D341Med (cell line): ENCODE measurements at regions not wholly inside any gene's neighbourhood (a gene's known extent, or its start where the extent isn't known, plus 50 kb on each side); places are given as distances from the start of the nearest gene placed in this dataset.
"Not testable (repeated sequence)": the region's sequence is repeated elsewhere in the genome, so short reads cannot be mapped to it uniquely, and the experiment has no call there.

Source experiments
- DNase-seq: peaks from one replicate; pipeline ENCODE4 v3.0.0; 2012; ENCODE audit warnings: low spot score

- no peak for DNase-seq
Measured at GRCh38 chr19:20388706-20389225, 176.8 kb downstream of the ZNF737 start.

- DNase-seq: no peak
Measured at GRCh38 chr19:20385061-20385460, 180.5 kb downstream of the ZNF737 start.

- DNase-seq: no peak
Measured at GRCh38 chr19:20371911-20372310, 193.7 kb downstream of the ZNF737 start.

DNA sequence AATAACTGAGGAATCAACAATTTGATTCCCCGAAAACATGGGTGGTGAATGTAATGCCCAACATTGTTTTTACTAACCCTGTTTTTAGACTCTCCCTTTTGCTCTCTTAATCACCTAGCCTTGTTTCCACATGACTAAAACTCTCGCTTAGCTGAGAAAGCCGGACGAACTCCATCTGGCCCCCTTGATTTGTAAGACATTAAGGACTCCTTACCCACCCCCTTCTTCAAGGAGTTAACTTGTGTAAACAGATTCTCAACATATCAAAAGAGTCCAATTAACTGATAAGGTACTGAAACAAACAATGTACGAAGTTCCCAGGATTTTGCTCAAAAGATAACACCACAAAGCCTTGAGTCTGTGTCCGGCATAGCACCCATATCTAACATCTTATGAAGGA, 194.3 kb downstream of the ZNF737 start:
- DNase-seq: not testable (repeated sequence)

DNA sequence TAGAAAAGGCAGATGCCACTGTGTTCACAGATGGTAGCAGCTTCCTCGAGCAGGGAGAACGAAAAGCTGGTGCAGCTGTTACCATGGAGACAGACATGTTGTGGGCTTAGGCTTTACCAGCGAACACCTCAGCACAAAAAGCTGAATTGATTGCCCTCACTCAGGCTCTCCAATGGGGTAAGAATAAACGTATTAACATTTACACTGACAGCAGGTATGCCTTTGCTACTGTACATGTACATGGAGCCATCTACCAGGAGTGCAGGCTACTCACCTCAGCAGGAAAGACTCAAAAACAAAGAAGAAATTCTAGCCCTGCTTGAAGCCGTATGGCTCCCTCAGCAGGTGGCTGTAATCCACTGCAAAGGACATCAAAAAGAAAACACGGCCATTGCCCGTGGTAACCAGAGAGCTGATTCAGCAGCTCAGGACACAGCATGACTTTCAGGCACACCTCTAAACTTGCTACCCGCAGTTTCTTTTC, 197.7 kb downstream of the ZNF737 start:
- DNase-seq: peak; percentile 71

GRCh38 chr19:20365146-20365545, 198.1 kb downstream of the ZNF486 start:
- no peak for DNase-seq

- peak; percentile 50 for DNase-seq
Measured at GRCh38 chr19:20359933-20360720, 193.1 kb downstream of the ZNF486 start.

- not testable (repeated sequence) for DNase-seq
Measured at GRCh38 chr19:20358841-20359465, 191.9 kb downstream of the ZNF486 start.

- no peak for DNase-seq
Measured at GRCh38 chr19:20357921-20358320, 190.9 kb downstream of the ZNF486 start.

- DNase-seq: no peak
Measured at GRCh38 chr19:20351244-20351643, 184.2 kb downstream of the ZNF486 start.

- no peak for DNase-seq
Measured at GRCh38 chr19:20349206-20349605, 182.2 kb downstream of the ZNF486 start.

- DNase-seq: no peak
Measured at GRCh38 chr19:20339444-20339843, 172.4 kb downstream of the ZNF486 start.

DNA sequence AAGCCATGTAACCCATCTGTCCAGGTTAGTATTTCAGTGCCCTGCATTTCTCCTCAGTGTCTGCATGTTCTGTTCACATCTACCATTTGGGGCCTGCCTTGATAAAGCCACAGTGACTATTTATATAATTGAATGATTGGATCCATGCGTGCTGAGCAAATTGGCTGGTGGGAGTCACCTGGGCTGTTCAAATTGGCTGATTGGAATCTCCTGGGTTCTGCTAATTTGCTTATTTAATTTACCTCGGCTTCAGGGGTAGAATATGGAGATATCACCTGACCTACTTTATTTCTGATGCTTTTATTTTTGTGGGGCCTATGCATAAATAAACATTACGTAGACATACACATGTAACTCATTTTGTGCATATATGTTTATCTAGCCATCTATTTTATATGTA, 167.7 kb downstream of the ZNF486 start:
- DNase-seq: no peak

- DNase-seq: no peak
Measured at GRCh38 chr19:20333508-20333907, 166.5 kb downstream of the ZNF486 start.

DNA sequence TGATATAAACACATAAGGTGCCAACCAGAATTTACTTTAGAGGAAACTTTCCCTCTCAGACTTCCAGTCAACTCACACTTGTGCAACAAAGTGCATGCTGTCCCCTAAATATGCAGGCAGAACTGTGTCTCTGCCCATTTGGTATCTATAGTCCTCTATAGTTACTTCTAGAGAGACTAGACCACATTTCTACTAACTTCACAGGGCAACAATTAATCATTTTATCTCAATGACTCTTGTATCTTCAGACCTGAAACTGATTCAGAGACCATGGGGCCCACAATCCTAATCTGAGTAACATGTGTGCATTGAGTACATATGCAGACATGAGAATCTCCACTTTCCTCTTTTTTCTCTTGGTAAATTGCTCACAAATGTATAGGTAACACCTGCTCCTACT, 158.1 kb downstream of the ZNF486 start:
- DNase-seq: no peak

- no peak for DNase-seq
Measured at GRCh38 chr19:20321139-20321763, 154.2 kb downstream of the ZNF486 start.

DNA sequence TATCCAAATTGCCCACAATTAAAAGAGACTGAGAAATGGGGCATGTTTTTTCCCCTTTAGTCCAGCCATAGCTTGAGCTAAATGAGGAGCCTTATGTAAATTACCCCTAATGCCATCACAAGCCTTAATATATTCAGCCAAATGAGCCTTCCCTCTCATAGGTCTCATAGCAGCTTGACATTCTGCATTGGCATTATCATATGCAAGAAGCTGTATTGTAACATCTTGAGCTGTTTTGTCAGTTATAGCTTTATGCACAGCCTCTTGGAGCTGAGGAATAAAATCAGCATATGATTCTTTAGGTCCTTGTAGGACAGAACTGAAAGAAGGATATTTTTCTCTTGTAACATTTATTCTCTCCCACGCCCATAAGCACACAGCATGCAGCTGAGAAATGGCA, 153.2 kb downstream of the ZNF486 start:
- no peak for DNase-seq

DNA sequence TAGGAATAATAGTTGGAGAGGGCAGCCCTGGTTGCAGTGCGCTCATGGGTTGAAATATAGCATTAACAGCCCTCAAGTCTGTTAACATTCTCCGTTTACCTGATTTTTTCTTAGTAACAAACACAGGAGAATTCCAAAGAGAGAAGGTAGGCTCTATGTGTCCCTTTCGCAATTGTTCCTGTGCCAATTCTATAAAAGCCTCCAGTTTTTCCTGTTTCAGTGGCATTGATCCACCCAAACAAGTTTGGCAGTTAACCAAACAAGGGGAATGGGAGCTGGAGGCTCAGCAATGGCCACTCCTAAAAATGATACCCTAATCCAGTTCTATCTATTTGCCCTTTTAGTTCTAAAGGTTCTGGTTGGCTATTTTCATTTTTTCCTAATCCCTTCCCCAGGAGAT, 151.6 kb downstream of the ZNF486 start:
- DNase-seq: no peak

GRCh38 chr19:20315543-20315942, 148.5 kb downstream of the ZNF486 start:
- no peak for DNase-seq

- no peak for DNase-seq
Measured at GRCh38 chr19:20313894-20314293, 146.9 kb downstream of the ZNF486 start.

DNA sequence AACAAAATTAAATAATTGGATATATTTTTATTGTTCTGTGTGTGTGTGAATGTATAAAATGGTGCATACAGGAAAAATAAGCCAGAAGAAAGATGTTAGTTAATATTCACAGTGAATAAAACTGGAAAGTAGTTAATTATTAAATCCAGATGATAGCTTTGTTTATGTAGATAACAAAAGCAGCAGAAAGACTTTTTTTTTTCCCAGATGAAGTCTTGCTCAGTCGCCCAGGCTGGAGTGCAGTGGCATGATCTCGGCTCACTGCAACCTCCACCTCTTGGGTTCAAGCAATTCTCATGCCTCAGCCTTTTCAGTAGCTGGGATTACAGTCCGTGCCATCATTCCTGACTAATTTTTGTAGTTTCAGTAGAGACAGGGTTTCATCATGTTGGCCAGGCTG, 140.1 kb downstream of the ZNF486 start:
- no peak for DNase-seq

DNA sequence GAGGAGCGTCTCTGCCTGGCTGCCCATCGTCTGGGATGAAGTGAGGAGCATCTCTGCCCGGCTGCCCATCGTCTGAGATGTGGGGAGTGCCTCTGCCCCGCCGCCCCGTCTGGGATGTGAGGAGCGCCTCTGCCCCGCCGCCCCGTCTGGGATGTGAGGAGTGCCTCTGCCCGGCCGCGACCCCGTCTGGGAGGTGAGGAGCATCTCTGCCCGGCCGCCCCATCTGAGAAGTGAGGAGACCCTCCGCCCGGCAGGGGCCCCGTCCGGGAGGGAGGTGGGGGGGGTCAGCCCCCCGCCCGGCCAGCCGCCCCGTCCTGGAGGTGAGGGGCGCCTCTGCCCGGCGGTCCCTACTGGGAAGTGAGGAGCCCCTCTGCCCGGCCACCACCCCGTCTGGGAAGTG, 129.3 kb downstream of the ZNF486 start:
- not testable (repeated sequence) for DNase-seq

GRCh38 chr19:20294181-20294580, 127.2 kb downstream of the ZNF486 start:
- DNase-seq: no peak
